WTC11 (cell line): ENCODE measurements at regions not wholly inside any gene's neighbourhood (a gene's known extent, or its start where the extent isn't known, plus 50 kb on each side); places are given as distances from the start of the nearest gene placed in this dataset.

Experiments
- ATAC-seq: fragments of 200-7000 bp; cut with Tn5 transposase; 2 replicates; pipeline ENCODE4 v1.10.0; 2021; ENCODE audit warnings: mild to moderate bottlenecking, moderate library complexity
- CTCF ChIA-PET: fragments of 300-600 bp; sonication (Branson Sonifier 250); formaldehyde crosslinking; loops from one replicate; lab custom pipeline; 2021; ENCODE audit warnings: antibody characterized with exemption; lab: Charles Lee
- POLR2A ChIA-PET: fragments of 350-600 bp; sonication (Branson Sonifier 250); formaldehyde crosslinking; loops from one replicate; lab custom pipeline; 2021; ENCODE audit warnings: antibody characterized with exemption; lab: Charles Lee
- DNase-seq: peaks from one replicate; pipeline ENCODE4 v3.0.0; 2021; ENCODE audit warnings: low spot score
- H3K27ac Mint-ChIP-seq: 2 replicates; pipeline ENCODE4 v1.8.0; 2021; ENCODE audit warnings: mixed read lengths
- H3K27me3 Mint-ChIP-seq: 2 replicates; pipeline ENCODE4 v1.8.0; 2021; ENCODE audit warnings: low read depth, mild to moderate bottlenecking, moderate library complexity, mixed read lengths
- H3K36me3 Mint-ChIP-seq: 2 replicates; pipeline ENCODE4 v1.8.0; 2021; ENCODE audit warnings: mixed read lengths
- H3K4me1 Mint-ChIP-seq: 2 replicates; pipeline ENCODE4 v1.8.0; 2022; ENCODE audit warnings: mixed read lengths
- H3K4me3 Mint-ChIP-seq: 2 replicates; pipeline ENCODE4 v1.8.0; 2021; ENCODE audit warnings: mild to moderate bottlenecking, moderate library complexity, mixed read lengths
- H3K9me3 Mint-ChIP-seq: 2 replicates; pipeline ENCODE4 v1.8.0; 2021; ENCODE audit warnings: mixed read lengths
- AFF4 ChIP-seq: sonication (generic); formaldehyde crosslinking; IDR thresholded peaks from 2 replicates; pipeline ENCODE4 v1.8.1; 2023; ENCODE audit warnings: mild to moderate bottlenecking, missing genetic modification reagents, borderline replicate concordance
- ATF1 ChIP-seq: sonication (generic); formaldehyde crosslinking; IDR thresholded peaks from 2 replicates; pipeline ENCODE4 v1.8.1; 2023; ENCODE audit warnings: mild to moderate bottlenecking, moderate library complexity, missing genetic modification reagents
- ATF3 ChIP-seq: sonication (generic); formaldehyde crosslinking; conservative IDR thresholded peaks from 2 replicates; pipeline ENCODE4 v1.8.1; 2022; ENCODE audit warnings: mild to moderate bottlenecking, missing genetic modification reagents
- CREM ChIP-seq: sonication (generic); formaldehyde crosslinking; IDR thresholded peaks from 2 replicates; pipeline ENCODE4 v1.8.1; 2022; ENCODE audit warnings: mild to moderate bottlenecking, missing genetic modification reagents, moderate library complexity
- E2F5 ChIP-seq: sonication (generic); formaldehyde crosslinking; IDR thresholded peaks from 2 replicates; pipeline ENCODE4 v1.8.1; 2022; ENCODE audit warnings: mild to moderate bottlenecking, moderate library complexity, missing genetic modification reagents
- ESRRA ChIP-seq: sonication (generic); formaldehyde crosslinking; IDR thresholded peaks from 2 replicates; pipeline ENCODE4 v1.8.1; 2022; ENCODE audit warnings: mild to moderate bottlenecking, missing genetic modification reagents, borderline replicate concordance
- FOXJ3 ChIP-seq: sonication (generic); formaldehyde crosslinking; IDR thresholded peaks from 2 replicates; pipeline ENCODE4 v1.9.0; 2021; ENCODE audit warnings: missing genetic modification reagents, mild to moderate bottlenecking, borderline replicate concordance
- FOXP1 ChIP-seq: sonication (generic); formaldehyde crosslinking; IDR thresholded peaks from 2 replicates; pipeline ENCODE4 v1.8.0; 2022; ENCODE audit warnings: missing genetic modification reagents, mild to moderate bottlenecking, moderate library complexity, borderline replicate concordance
- GABPB1 ChIP-seq: sonication (generic); formaldehyde crosslinking; IDR thresholded peaks from 2 replicates; pipeline ENCODE4 v1.8.1; 2023; ENCODE audit warnings: mild to moderate bottlenecking, missing genetic modification reagents
- HMGA2 ChIP-seq: fragments of 250-450 bp; sonication (Bioruptor Pico); IDR thresholded peaks from 2 replicates; pipeline ENCODE4 v1.4.0; 2021; ENCODE audit warnings: mild to moderate bottlenecking, moderate library complexity
- JUN ChIP-seq: sonication (generic); formaldehyde crosslinking; IDR thresholded peaks from 2 replicates; pipeline ENCODE4 v1.8.0; 2023; ENCODE audit warnings: mild to moderate bottlenecking, missing genetic modification reagents
- MYBL2 ChIP-seq: sonication (generic); formaldehyde crosslinking; IDR thresholded peaks from 2 replicates; pipeline ENCODE4 v1.8.1; 2023; ENCODE audit warnings: mild to moderate bottlenecking, moderate library complexity, missing genetic modification reagents
- NR1H2 ChIP-seq: sonication (generic); formaldehyde crosslinking; IDR thresholded peaks from 2 replicates; pipeline ENCODE4 v1.9.0; 2021; ENCODE audit warnings: mild to moderate bottlenecking, moderate library complexity, missing genetic modification reagents
- NR2C2 ChIP-seq: sonication (generic); formaldehyde crosslinking; IDR thresholded peaks from 2 replicates; pipeline ENCODE4 v1.8.0; 2022; ENCODE audit warnings: mild to moderate bottlenecking, missing genetic modification reagents
- OVOL2 ChIP-seq: fragments of 250-450 bp; sonication (Bioruptor Pico); IDR thresholded peaks from 2 replicates; pipeline ENCODE4 v1.9.0; 2021; ENCODE audit warnings: mild to moderate bottlenecking, borderline replicate concordance
- ZNF232 ChIP-seq: sonication (generic); formaldehyde crosslinking; IDR thresholded peaks from 2 replicates; pipeline ENCODE4 v1.8.0; 2022; ENCODE audit warnings: mild to moderate bottlenecking, missing genetic modification reagents
- ZNF671 ChIP-seq: fragments of 250-450 bp; sonication (Bioruptor Pico); IDR thresholded peaks from 2 replicates; pipeline ENCODE4 v1.8.0; 2021; ENCODE audit warnings: mild to moderate bottlenecking
- ZSCAN18 ChIP-seq: fragments of 250-450 bp; sonication (Bioruptor Pico); IDR thresholded peaks from 2 replicates; pipeline ENCODE4 v2.1.2; 2022; ENCODE audit warnings: mild to moderate bottlenecking, moderate library complexity
- TF ChIP-seq, protein P1 (sequence below): fragments of 250-450 bp; sonication (Bioruptor Pico); conservative IDR thresholded peaks from 2 replicates; pipeline ENCODE4 v1.9.0; 2021; ENCODE audit warnings: mild to moderate bottlenecking
- TF ChIP-seq, protein P2 (sequence below): sonication (generic); formaldehyde crosslinking; IDR thresholded peaks from 2 replicates; pipeline ENCODE4 v1.8.1; 2023; ENCODE audit warnings: mild to moderate bottlenecking, missing genetic modification reagents

DNA sequence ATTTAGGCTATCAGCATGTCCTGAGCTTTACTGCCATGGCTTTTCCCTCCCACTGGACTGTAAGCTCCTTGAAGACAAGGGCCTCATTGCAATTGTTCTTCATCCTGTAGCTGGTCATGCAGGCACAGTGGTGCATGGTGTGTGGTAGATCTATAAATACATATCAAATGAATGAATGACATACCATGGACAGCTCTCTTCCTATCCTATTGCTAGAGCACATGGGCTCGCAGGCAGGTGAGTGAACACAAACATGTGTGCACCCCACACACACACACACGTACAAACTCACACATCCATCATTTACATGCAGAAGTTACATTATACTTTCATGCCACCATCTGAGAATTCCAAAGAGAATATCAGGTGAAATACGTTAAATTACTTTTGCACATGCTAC, 172.9 kb upstream of the RUNX1 start (continued):
- TF ChIP-seq, protein P1, sequence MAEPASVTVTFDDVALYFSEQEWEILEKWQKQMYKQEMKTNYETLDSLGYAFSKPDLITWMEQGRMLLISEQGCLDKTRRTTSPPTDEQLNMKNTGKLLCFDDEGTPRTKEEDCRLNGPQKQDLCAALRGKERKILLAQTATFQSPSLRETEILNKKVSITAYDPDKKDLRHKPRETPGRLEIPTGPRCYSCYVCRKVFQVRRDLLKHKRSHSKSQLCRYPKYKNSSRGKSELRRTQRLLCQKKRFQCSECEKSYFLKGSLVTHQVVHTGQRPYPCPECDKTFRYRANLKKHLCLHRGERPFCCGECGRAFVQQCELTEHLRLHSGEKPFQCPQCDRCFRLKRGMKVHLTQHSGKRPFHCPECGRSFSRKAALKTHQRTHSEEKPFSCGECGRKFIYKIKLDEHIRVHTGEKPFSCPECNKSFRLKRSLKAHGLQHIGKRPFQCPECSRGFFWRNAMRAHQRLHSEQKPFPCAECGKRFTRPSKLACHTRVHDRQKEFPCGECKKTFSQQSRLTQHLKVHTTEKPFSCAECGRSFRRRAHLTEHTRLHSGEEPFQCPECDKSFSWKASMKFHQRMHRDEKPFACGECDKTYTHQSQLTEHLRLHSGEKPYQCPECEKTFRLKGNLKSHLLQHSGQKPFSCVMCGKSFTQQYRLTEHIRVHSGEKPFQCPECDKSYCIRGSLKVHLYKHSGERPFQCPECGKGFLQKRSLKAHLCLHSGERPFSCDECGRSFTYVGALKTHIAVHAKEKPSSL (CRISPR knock-in tag): no peak
- TF ChIP-seq MYBL2 (CRISPR knock-in tag): no peak
- TF ChIP-seq, protein P2, sequence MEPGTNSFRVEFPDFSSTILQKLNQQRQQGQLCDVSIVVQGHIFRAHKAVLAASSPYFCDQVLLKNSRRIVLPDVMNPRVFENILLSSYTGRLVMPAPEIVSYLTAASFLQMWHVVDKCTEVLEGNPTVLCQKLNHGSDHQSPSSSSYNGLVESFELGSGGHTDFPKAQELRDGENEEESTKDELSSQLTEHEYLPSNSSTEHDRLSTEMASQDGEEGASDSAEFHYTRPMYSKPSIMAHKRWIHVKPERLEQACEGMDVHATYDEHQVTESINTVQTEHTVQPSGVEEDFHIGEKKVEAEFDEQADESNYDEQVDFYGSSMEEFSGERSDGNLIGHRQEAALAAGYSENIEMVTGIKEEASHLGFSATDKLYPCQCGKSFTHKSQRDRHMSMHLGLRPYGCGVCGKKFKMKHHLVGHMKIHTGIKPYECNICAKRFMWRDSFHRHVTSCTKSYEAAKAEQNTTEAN (CRISPR knock-in tag): no peak

GRCh38 chr21:35220301-35220700, 171.2 kb upstream of the RUNX1 start:
- POLR2A ChIA-PET: no interaction called here
- Mint-ChIP-seq H3K36me3 (no peaks in the 10 kb centered on the region), H3K4me3 (no peak overlapping the region), H3K4me1 (peaks cover 16% of the 10 kb centered on the region), H3K27ac (no peak overlapping the region), H3K9me3 (peaks cover 8% of the 10 kb centered on the region; the same call in 1 of the 2 replicates), H3K27me3 (no peaks in the 10 kb centered on the region)
- TF ChIP-seq ZNF232 (CRISPR knock-in tag) (no peak), ATF1 (CRISPR knock-in tag) (no peak), JUN (CRISPR knock-in tag) (no peak), ZNF671 (CRISPR knock-in tag) (no peak), HMGA2 (CRISPR knock-in tag) (no peak), E2F5 (no peak), FOXP1 (CRISPR knock-in tag) (no peak), ZSCAN18 (CRISPR knock-in tag) (no peak)
- CTCF ChIA-PET: no interaction called here
- ATAC-seq (no peak), DNase-seq (no peak)

DNA sequence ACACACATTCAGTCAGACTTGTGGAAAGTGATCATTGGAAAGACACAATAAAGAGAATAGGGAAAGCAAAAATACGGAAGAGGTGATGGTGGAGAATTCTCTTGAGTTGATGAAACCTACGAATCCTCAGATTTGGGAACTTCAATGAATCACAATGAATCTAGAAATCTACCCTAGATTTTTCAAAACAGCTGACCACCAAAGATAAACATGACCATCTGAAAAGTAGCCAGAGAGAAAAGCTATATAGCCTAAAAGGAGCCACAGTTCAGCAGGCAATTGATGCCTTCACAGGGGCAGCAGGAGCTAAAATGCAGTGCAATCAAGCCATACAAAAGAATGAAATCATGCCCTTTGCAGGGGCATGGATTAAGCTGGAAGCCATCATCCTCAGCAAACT, 170.6 kb upstream of the RUNX1 start:
- ChIA-PET POLR2A (no interaction called here), CTCF (no interaction called here)
- no peak for TF ChIP-seq CREM
- TF ChIP-seq ESRRA (CRISPR knock-in tag): no peak
- TF ChIP-seq ATF3 (CRISPR knock-in tag): no peak
- TF ChIP-seq GABPB1 (CRISPR knock-in tag): no peak
- TF ChIP-seq AFF4: no peak
- TF ChIP-seq, protein P1 (CRISPR knock-in tag): no peak
- TF ChIP-seq NR2C2 (CRISPR knock-in tag): no peak
- TF ChIP-seq OVOL2 (CRISPR knock-in tag): no peak
- no peak for TF ChIP-seq NR1H2 (CRISPR knock-in tag)
- no peak for TF ChIP-seq FOXJ3 (CRISPR knock-in tag)
- H3K4me1 Mint-ChIP-seq: peaks cover 10% of the 10 kb centered on the region
- H3K27ac Mint-ChIP-seq: no peak overlapping the region
- no peak overlapping the region for H3K4me3 Mint-ChIP-seq
- H3K27me3 Mint-ChIP-seq: no peaks in the 10 kb centered on the region
- H3K36me3 Mint-ChIP-seq: no peaks in the 10 kb centered on the region
- no peak for DNase-seq
- no peak for ATAC-seq
- H3K9me3 Mint-ChIP-seq: peaks cover 8% of the 10 kb centered on the region; the same call in 1 of the 2 replicates
